CD4-positive, alpha-beta T cell treated with Interferon alpha-2 for 1 hour (primary cell): ENCODE measurements at regions not wholly inside any gene's neighbourhood (a gene's known extent, or its start where the extent isn't known, plus 50 kb on each side); places are given as distances from the start of the nearest gene placed in this dataset.
"Not testable (repeated sequence)": the region's sequence is repeated elsewhere in the genome, so short reads cannot be mapped to it uniquely, and the experiment has no call there.

ENCODE experiments used
- DNase-seq, 2 donors: peaks; one replicate each; pipeline ENCODE4 v3.0.0-alpha.2; 2020 to 2022

- DNase-seq = no peak
Measured at GRCh38 chr15:66968806-66969596, 96.4 kb upstream of the SMAD3 start.

GRCh38 chr15:66974131-66974530 lies 91.3 kb upstream of the SMAD3 start:
- not testable (repeated sequence) for DNase-seq

GRCh38 chr15:66976106-66976640 lies 89.2 kb upstream of the SMAD3 start:
- not testable (repeated sequence) for DNase-seq

GRCh38 chr15:66980326-66980725 lies 85.1 kb upstream of the SMAD3 start:
- DNase-seq = not testable (repeated sequence)

- no peak for DNase-seq
Measured at GRCh38 chr15:66981771-66982170, 83.6 kb upstream of the SMAD3 start.

GRCh38 chr15:66982250-66982649 lies 83.2 kb upstream of the SMAD3 start:
- no peak for DNase-seq

- DNase-seq = no peak
Measured at GRCh38 chr15:66982816-66983215, 82.6 kb upstream of the SMAD3 start.

- DNase-seq = no peak
Measured at GRCh38 chr15:66985653-66986052, 79.7 kb upstream of the SMAD3 start.

- DNase-seq = no peak
Measured at GRCh38 chr15:66986951-66987350, 78.5 kb upstream of the SMAD3 start.

GRCh38 chr15:66993090-66993489 lies 72.3 kb upstream of the SMAD3 start:
- DNase-seq = no peak

GRCh38 chr15:66993874-66994696 lies 71.3 kb upstream of the SMAD3 start:
- DNase-seq = no peak

- DNase-seq = no peak
Measured at GRCh38 chr15:66994927-66995656, 70.3 kb upstream of the SMAD3 start.

- DNase-seq = no peak
Measured at GRCh38 chr15:66996094-66996493, 69.3 kb upstream of the SMAD3 start.

GRCh38 chr15:66997212-66997611 lies 68.2 kb upstream of the SMAD3 start:
- no peak for DNase-seq

GRCh38 chr15:66998234-66998633 lies 67.2 kb upstream of the SMAD3 start:
- DNase-seq = not testable (repeated sequence)

- DNase-seq = no peak
Measured at GRCh38 chr15:66999046-66999968, 66.1 kb upstream of the SMAD3 start.

- DNase-seq = no peak
Measured at GRCh38 chr15:67000896-67001295, 64.5 kb upstream of the SMAD3 start.

- no peak for DNase-seq
Measured at GRCh38 chr15:67002368-67002767, 63.0 kb upstream of the SMAD3 start.

- DNase-seq = no peak
Measured at GRCh38 chr15:67003586-67003985, 61.8 kb upstream of the SMAD3 start.

- no peak for DNase-seq
Measured at GRCh38 chr15:67004142-67004541, 61.3 kb upstream of the SMAD3 start.

GRCh38 chr15:67005294-67005996 lies 60.0 kb upstream of the SMAD3 start:
- no peak for DNase-seq
